HG03457 (cell line): ENCODE measurements at regions not wholly inside any gene's neighbourhood (a gene's known extent, or its start where the extent isn't known, plus 50 kb on each side); places are given as distances from the start of the nearest gene placed in this dataset.
"Not testable (repeated sequence)": the region's sequence is repeated elsewhere in the genome, so short reads cannot be mapped to it uniquely, and the experiment has no call there.

Source experiments
- ATAC-seq: cut with Tn5 transposase; IDR thresholded peaks from one replicate; pipeline ENCODE4 v1.9.1; 2021; ENCODE audit warnings: moderate number of reproducible peaks; ENCODE audit not compliant: unreplicated experiment

DNA sequence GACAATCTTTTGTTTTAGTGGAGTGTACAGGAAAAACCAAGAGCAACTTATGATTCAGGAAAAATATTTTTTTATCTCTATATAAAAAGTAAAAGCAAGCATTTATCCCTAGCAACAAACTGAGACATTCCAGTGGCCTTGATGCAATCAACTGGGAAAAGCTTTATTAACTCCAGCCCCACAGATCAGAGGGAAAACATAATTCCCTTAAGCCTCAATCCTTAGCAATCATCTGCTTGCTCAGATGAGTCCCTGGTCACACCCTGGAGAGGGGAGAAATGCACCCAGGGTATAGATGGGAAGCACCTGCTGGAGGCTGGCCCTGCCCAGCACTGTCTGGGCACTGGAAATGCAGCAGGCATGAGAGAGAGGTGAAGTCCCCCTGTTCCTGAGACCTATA, 636.6 kb downstream of the TNS3 start:
- ATAC-seq = no peak

DNA sequence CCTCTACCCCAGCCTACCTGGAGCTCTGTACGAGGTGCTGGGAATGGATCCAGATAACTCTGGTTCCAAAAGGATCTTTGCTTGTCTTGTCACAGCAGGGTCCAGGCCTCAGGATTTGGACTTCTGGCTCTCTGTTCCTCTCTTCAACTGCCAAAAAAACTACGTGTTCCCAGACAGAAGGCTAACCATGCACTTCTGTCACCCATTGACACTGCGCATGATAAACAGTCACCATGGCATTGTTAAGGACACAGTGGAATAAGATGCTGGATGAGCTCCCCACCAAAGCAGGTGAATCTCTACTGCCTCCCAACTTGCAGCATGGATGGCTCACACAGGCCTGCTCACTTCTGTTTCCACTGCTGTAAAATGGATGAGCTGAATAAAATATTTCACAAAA, 637.9 kb downstream of the TNS3 start:
- ATAC-seq = no peak

DNA sequence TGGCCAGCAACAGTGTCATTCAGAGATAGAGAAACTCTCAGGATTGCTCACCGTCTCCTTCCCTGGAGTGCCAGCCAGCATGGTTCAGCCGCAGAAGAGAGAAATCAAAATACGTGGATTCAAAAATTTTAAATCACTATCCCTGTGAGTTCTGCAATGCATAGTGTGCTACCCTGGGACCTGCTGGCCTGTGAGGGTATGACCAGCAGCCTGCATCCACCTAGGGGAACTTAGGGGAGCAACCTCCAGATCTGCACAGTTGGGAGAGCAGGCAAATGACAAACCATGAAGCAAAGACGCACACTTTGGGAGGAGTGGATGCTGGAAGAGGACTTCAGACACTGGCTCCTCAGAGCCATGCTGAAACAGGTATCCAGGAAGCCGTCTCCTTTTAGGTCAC, 639.3 kb downstream of the TNS3 start:
- ATAC-seq = no peak

DNA sequence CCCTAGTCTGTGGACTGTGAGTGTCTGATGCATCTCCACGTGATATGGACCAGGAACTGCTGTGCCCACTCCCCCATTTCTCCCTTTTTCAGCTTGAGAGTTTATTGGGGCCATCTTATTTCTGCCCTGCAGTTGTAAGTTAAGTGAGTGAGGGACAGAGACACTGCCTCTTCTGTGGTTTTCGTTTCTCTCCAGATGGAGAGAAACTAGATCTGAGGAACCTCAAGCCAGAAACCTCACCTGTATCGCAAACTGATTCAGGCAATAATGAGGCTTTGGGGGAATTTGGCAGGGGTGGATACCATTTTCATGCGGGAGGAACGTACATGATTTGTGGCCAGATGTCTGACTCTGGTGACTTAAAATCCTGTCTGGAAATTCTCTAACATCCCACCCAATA, 641.7 kb downstream of the TNS3 start:
- no peak for ATAC-seq

DNA sequence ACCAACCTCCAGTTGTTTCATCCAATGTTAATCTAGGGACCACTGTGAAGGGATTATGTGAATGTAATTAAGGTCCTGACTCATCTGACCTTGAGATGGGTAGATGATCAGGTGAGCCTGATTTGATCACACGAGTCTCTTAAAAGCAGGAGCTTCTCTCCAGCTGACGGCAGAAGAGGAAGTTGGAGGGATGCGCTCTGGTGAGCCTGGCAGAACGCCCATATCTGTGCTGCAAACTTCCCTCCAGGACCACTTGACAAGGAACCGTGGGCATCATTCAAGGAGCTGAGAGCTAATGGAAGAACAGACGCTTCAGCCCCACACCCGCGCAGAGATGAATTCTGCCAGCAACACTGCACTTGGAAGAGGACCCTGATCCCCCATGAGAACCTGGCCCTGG, 642.4 kb downstream of the TNS3 start:
- no peak for ATAC-seq

DNA sequence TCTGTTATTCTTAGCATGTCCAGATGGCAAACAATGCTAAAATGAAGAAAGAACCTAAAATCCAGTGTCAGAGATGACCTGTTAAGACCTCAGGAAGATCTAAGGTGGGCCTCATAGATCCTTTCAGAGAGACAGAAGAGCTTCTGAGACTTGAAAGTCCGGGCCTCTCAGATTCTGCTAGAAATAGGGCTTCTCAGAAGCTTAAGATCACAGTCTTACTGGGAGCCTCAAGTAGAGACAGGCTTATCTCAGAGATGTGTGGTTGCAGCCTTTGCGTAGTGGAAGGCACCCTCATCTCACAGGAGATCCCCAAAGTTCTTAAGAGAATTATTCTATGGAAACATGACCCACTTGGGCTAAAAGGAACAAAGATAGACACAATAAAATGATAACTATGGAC, 642.8 kb downstream of the TNS3 start:
- ATAC-seq = no peak

DNA sequence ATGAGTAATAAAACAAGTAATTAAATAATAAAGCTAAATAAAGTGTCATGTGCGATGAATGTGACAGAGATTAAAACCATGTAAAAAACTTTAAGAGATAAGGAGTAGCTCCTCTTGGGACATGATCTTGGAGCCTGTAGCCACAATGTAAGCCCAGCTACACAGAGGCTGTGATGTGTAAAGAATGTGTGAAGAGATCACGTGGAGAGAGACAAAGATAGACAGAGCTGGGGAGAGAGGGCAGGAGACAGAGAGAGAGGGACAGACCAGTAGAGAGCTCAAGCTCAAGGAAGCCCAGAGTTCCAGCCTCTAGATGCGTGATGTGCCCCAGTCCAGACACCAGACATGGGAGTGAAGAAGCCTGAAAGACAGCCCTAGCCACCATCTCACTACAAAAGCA, 644.1 kb downstream of the TNS3 start:
- no peak for ATAC-seq

DNA sequence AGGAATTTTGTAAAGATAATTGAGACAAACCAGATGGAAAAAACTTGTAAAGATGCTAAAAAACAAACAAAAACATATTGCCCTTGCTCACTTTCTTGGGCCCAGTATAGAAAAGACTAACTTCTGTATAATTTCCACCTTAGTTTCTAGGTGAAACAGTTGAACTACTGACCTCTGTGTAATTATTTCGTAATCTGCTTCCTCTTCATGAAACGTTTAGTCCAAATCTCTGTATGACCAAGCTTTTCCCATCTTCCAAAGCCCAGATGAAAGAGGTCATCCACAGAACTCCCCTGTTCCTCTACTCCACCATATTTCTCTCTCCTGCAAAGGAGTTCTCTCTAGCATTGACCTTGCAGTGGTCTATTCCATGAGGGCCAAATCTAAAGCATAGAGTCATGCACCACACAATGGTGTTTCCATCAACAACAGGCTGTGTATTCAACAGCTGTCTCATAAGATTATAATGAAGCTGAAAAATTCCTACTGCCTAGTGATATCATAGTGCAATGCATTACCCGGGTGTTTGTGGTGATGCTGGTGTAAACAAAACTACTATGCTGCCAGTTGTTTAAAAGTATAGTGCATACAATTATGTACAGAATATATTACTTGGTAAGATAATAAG, 647.6 kb downstream of the TNS3 start:
- ATAC-seq = no peak

DNA sequence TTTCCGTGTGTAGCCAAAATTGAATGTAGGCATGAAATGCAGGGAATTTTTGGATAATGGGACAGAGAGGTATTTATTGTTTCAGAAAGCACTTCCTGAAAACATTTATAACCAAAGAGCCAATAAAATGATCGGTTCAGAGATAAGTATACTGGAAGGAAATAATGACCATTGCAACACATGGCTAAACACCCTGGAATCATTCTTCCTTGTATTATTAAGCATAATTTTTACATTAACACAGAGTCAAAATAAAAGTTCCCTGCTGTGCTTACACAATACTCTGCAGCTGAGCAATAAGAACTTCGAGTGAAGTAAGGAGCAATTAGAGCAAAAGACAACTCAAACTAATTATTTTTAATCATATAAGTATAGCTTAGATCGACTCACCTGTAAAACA, 648.3 kb downstream of the TNS3 start:
- no peak for ATAC-seq

DNA sequence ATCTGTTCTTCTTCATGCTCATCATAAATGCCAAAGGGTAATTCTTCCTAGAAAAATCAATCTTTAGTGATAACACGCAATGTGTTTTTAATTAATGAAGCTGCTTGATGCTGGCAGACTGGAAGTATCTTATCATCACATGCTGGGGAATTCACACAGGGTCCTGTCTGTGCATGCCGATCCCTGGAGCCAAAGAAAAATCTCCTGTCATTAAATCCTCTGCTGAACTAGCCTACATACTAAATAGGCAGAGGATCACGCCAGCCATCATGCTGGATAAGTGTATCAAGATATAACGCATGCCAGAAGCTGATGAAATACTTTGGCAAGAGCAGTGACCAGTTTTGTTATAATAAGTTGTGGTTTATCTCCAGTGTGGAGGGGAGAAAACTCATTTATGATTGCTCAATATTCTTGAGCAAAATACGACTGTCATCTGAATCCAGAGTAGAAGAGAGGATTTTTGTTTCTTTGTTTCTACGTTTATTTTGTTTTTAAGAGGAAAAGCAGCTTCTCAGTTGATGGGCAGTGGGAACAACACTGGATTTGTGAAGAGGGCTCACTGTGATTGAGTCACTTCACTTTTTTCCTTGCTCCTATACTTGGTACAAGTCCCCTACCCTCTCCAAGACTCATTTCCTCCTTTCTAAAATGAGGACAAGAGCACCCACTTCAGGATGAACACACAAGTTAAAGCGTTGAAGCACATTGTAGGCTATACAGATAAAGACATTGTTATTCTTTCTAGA, 649.1 kb downstream of the TNS3 start:
- no peak for ATAC-seq

DNA sequence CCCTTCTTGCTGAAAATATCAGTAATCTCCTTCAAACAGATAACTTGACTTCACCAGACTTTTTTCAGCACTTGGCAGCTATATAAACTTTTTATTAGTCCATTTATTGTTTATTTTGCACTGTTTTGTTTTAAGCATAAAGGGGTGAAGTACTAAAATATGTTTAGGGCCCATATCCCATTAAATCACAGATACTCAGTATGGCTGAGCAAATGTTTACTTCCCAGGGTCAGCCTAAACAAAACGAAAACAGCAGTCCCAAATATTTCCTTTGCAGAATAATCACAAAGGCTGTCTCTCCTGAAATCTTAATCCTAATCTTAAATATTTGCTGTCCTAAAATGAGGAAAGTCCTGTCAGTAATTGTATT, 649.6 kb downstream of the TNS3 start:
- ATAC-seq = no peak

DNA sequence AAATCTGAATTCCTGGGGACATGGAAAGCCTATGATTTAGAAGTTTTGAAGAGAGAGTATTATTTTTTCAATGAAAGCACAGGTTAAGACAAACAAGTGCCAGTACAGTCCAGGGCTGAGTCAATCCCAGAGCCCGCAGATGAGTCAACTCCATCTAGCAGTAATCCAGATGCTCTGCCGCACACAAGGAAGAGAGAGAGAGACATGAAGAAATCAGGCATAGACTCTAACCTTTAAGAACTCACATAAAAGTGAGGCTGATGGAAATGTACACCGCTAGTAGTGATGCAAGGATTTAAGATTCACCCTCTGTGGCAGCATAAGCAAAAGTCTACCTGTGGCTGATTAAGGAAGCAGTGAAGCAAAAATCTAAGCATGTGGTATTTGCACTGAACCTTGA, 651.5 kb downstream of the TNS3 start:
- no peak for ATAC-seq

DNA sequence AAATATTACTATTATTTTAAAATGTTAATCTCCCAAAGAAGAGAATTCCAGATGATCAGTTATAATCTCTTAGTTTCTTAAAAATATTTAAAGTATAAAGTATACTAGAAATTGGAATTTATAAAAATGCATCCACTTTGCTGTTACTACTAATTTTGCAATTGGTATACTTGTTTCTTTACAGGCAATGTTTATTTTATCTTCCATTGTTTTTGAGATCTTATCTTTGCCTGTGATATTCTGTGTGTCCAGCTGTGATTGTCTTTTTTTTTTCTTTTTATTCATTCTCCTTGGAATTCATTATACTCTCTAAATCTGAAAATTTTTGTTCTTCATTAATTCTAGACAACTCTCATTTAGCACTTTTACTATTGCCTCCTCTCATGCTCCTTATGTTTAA, 652.6 kb downstream of the TNS3 start:
- no peak for ATAC-seq

DNA sequence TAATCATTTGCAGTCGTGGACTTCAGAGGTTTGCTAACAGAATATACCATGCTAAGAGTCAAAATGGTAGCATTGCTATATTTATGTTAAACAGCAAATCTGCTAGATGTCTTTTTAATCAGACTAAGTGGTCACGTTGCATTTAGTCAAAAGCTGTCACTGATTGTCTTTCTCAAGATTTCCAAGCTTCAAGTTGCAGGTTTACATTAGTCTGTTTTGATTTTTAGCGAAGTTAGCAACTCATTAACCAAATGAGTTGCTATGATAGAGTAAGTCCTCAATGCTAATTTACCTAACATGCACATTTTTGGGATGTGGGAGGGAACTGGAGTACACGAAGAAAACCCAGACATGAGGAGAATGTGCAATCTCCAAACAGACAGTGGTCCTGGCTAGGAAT, 653.2 kb downstream of the TNS3 start:
- ATAC-seq = no peak

DNA sequence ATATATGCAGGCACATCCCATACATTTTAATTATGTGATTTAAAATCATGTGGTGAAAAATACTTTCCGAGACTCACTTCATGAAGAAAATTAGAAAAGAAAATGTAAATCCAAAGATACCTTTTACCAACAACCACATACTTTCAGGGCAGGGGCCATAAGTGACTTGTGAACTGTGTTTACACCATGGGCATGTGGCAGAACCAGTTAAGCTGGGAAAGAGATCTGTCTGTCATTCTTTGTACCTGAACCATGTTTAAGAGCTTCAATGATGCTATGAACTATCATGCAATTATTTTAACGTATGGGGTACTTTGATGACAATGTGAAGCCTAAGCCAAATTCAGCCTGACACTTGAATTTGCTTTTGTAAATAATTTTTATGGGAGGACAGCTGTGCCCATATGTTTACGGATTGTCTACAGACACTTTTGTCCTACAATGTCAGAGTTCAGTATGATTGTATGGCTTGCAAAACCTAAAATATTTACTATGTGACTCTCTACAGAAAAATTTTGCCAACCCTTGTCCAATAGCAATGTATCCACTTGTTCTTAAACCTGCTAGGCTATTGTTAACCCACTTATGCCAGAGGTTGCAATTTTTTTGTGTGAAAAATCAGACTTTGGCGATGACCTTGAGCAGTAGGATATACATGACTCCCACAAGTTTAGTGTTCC, 654.6 kb downstream of the TNS3 start:
- ATAC-seq = no peak

DNA sequence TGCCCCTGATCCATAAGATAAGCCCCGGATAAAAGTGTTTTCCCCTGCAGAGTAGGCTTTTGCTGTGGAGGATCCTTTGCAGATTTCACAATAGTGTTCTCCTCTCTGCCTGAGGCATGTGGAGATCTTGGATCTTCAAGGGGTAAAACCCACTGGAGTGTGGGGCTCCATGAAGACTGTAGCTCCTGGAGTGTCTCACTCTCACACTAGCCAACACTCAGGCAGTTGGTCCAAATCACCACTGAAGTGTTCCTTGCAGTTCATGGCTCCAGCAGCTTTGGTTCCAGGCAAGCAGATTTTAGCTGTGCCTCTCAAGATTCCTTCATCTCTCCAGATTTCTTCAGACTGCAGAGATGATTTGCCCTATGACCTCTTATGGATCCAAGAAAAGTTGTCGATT, 665.3 kb downstream of the TNS3 start:
- no peak for ATAC-seq

DNA sequence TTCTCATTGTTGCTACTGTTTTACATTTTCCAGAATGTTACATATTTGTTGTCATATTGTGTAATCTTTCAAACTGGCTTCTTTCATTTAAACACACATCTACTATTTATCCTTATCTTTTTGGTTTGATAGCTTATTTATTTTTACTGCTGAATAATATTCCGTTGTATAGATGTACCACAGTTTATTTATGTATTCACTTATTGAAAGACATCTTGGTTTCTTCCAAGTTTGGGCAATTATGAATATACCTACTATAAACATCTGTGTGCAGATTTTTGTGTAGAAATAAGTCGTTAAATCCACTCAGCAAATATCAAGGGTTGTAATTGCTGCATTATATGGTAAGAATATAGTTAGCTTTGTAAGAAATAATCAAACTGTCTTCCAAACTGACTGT, 669.2 kb downstream of the TNS3 start:
- ATAC-seq = no peak

DNA sequence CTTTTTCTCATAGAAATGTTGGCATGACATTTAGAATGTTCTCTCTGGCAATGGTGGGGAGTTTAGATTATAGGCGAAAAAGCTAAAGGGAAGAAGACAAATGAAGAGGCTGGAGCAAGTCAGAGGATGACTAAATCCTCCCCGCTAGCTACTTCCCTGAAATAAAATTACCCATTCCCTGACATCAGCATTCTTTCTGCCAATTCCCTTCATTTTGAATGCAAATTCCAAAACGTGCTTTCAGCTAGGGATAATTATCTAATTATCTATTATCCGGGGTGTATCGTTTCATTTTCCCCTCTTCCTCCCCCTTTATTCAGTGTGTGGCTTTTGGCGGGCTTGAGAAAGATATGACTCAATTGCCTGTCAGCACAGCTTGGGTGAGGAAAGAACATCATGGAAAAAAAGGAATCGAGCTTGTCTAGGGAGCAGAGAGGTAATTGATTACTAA, 672.3 kb downstream of the TNS3 start:
- ATAC-seq = no peak

DNA sequence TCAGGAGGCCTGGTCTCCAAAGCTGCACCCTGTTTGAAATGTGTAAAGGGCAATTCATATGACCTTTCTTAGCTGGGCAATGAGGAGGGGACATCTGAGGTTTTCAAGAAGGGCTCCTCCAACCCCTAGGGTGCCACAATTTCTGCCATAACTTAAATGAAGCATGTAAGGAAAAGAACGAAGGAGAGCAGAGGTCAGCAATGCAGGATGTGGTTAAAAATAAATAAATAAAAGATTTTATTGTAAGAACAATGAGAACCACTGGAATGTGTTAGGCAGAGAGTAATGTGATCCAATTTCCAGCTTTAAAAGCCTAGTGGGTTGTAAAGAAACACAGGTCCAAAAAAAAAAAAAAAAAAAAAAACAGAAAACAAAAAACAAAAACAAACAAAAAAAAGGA, 673.1 kb downstream of the TNS3 start:
- no peak for ATAC-seq

DNA sequence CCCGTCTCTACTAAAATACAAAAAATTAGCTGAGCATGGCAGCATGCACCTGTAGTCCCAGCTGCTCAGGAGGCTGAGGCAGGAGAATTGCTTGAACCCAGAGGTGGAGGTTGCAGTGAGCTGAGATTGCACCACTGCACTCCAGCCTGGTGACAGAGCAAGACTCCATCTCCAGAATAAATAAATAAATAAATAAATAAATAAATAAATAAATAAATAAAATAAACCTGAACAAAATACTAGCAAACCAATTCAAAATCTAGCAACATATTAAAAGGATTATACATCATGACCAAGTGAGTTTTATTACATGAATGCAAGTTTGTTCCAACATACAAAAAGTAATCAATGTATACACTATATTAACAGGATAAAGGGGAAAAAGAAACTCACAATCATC, 677.4 kb downstream of the TNS3 start:
- not testable (repeated sequence) for ATAC-seq

DNA sequence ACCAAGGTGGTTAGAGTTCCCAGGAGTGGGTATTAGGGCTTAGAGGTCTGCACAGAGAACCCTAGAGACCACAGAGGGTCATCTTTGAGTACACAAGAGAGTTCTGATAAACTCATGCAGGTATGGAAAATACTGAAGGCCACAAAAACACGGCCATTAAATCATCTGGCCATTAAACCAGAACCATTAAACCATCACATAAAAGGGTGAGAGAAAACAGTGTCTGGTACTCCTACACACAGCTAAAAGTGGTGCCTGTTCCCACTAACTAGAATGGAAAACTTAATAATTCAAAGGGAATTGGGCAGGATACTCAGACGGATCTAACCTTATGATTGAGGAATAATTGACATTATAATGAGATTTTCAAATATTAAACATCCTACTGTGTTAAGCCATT, 679.4 kb downstream of the TNS3 start:
- no peak for ATAC-seq
